OCI-LY1 (cell line): ENCODE measurements at regions not wholly inside any gene's neighbourhood (a gene's known extent, or its start where the extent isn't known, plus 50 kb on each side); places are given as distances from the start of the nearest gene placed in this dataset.

Source experiments
- EZH2 ChIP-seq: fragments of 200-600 bp; sonication (generic), shearing (Covaris generic); IDR thresholded peaks from 2 replicates; pipeline ENCODE4 v1.8.0; 2017; ENCODE audit warnings: borderline replicate concordance, mixed run types, mild to moderate bottlenecking, antibody characterized with exemption, low read length, moderate library complexity, mixed read lengths
- TF ChIP-seq, protein P1 (sequence below): fragments of 200-600 bp; sonication (generic), shearing (Covaris generic); IDR thresholded peaks from 2 replicates; pipeline ENCODE4 v1.5.1; 2017; ENCODE audit warnings: mild to moderate bottlenecking, antibody characterized with exemption, low read length, moderate library complexity, mixed read lengths

DNA sequence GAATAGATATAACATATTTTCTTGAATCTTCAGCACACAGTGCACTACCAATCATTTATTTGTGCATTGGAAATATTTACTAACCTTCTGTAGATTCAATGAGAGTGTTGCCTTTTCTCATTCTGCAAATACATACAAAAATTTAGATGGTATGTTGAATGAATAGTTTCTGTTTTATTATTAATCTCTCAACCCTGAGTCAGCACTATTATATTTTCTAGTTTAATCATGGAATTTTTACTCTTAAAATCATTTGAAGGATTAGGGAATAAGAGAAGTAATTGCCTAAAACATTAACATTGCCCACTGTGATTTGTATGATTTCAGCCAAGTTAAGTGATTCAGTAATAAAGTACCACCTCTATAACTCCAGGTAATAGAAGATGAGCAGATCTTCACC lies 370.2 kb upstream of the CDH7 start:
- TF ChIP-seq, protein P1, sequence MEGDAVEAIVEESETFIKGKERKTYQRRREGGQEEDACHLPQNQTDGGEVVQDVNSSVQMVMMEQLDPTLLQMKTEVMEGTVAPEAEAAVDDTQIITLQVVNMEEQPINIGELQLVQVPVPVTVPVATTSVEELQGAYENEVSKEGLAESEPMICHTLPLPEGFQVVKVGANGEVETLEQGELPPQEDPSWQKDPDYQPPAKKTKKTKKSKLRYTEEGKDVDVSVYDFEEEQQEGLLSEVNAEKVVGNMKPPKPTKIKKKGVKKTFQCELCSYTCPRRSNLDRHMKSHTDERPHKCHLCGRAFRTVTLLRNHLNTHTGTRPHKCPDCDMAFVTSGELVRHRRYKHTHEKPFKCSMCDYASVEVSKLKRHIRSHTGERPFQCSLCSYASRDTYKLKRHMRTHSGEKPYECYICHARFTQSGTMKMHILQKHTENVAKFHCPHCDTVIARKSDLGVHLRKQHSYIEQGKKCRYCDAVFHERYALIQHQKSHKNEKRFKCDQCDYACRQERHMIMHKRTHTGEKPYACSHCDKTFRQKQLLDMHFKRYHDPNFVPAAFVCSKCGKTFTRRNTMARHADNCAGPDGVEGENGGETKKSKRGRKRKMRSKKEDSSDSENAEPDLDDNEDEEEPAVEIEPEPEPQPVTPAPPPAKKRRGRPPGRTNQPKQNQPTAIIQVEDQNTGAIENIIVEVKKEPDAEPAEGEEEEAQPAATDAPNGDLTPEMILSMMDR = no peak
- TF ChIP-seq EZH2 = no peak
